ENCODE measurements at regions not wholly inside any gene's neighbourhood (a gene's known extent, or its start where the extent isn't known, plus 50 kb on each side); places are given as distances from the start of the nearest gene placed in this dataset.

- intact Hi-C loops (cut with micrococcal nuclease) (no loop called here), dilution Hi-C loops (cut with MboI; ENCODE audit: extremely low pct_ligation_motif_present, low sequenced_read_pairs) (no loop called here)
- Histone ChIP-seq H2AFZ (ENCODE audit: low read depth, low read length) (no peak overlapping the region), H3K27me3 (ENCODE audit: control insufficient read depth in 2 of 2, insufficient read depth in 2 of 2, low read length in 2 of 2) (no peaks in the 10 kb centered on the region), H3K4me3 (replicated peaks in 1 of 3; ENCODE audit: insufficient read depth in 1 of 3, low read depth in 1 of 3, low read length in 3 of 3) (no peak overlapping the region), H3K27ac (ENCODE audit: insufficient read depth, low read depth, low read length) (no peak overlapping the region), H3K79me2 (ENCODE audit: control insufficient read depth, insufficient read depth, low read length) (no peaks in the 10 kb centered on the region), H3K9me3 (replicated peaks; ENCODE audit: control insufficient read depth, insufficient read depth, low read length) (no peaks in the 10 kb centered on the region), H3K9ac (replicated peaks; ENCODE audit: extremely low read depth, insufficient read depth, low read length) (no peak overlapping the region), H3K9me1 (replicated peaks; ENCODE audit: control insufficient read depth, extremely low read depth, insufficient read depth, low read length) (no peaks in the 10 kb centered on the region), H3K36me3 (ENCODE audit: control insufficient read depth in 2 of 2, extremely low read depth in 1 of 2, insufficient read depth in 2 of 2, low read length in 2 of 2) (no peaks in the 10 kb centered on the region), H4K20me1 (replicated peaks; ENCODE audit: control insufficient read depth, extremely low read depth, insufficient read depth, low read length) (no peaks in the 10 kb centered on the region), H3K4me1 (ENCODE audit: control insufficient read depth, extremely low read depth, insufficient read depth, low read length) (no peaks in the 10 kb centered on the region), H3K4me2 (ENCODE audit: insufficient read depth, low read length) (no peak overlapping the region)
- ChIA-PET POLR2A (no interaction called here), CTCF (no interaction called here)
- DNase-seq (ENCODE audit: low read depth, low spot score) (no peak), FAIRE-seq (no peak)
- no TSS peak for BruUV-seq (replicated peaks)
- TF ChIP-seq POLR2A (IDR thresholded peaks at IDR 0.05; ENCODE audit: low read depth, low read length): no peak
Measured at GRCh38 chr7:42478717-42479116, 241.7 kb upstream of the GLI3 start.

- H3K4me2 ChIP-seq (ENCODE audit: insufficient read depth, low read length): no peak overlapping the region
- H4K20me1 ChIP-seq (replicated peaks; ENCODE audit: control insufficient read depth, extremely low read depth, insufficient read depth, low read length): no peaks in the 10 kb centered on the region
- no peaks in the 10 kb centered on the region for H3K4me1 ChIP-seq (ENCODE audit: control insufficient read depth, extremely low read depth, insufficient read depth, low read length)
- no peaks in the 10 kb centered on the region for H3K79me2 ChIP-seq (ENCODE audit: control insufficient read depth, insufficient read depth, low read length)
- ChIA-PET POLR2A (no interaction called here), CTCF (no interaction called here)
- no peak for TF ChIP-seq JUN (IDR thresholded peaks at IDR 0.05; ENCODE audit: borderline replicate concordance, insufficient read depth, insufficient read length, low read depth)
- TF ChIP-seq EZH2 (IDR thresholded peaks at IDR 0.05; ENCODE audit: borderline replicate concordance, low read depth, low read length, severe bottlenecking): no peak
- no peak for TF ChIP-seq POLR2AphosphoS5 (IDR thresholded peaks at IDR 0.05; ENCODE audit: insufficient read depth, low read depth, low read length)
- no peak for TF ChIP-seq POLR2A (IDR thresholded peaks at IDR 0.05; ENCODE audit: low read depth, low read length)
- no peak for TF ChIP-seq CTCF (IDR thresholded peaks at IDR 0.05; ENCODE audit: extremely low read depth in 1 of 2, insufficient read depth in 1 of 2, low read depth in 1 of 2, low read length in 2 of 2)
- TF ChIP-seq FOS (IDR thresholded peaks at IDR 0.05; ENCODE audit: borderline replicate concordance, insufficient read depth, low read length): no peak
- no peak for TF ChIP-seq MAX (IDR thresholded peaks at IDR 0.05; ENCODE audit: insufficient read depth, insufficient read length)
- TF ChIP-seq GATA2 (IDR thresholded peaks at IDR 0.05; ENCODE audit: insufficient read depth, insufficient read length, low read depth, low read length): no peak
- TF ChIP-seq MYC (IDR thresholded peaks at IDR 0.05; ENCODE audit: low read depth, low read length): no peak
- dilution Hi-C loops (cut with MboI; ENCODE audit: extremely low pct_ligation_motif_present, low sequenced_read_pairs) (no loop called here), intact Hi-C loops (cut with micrococcal nuclease) (no loop called here)
- no peak overlapping the region for H3K27ac ChIP-seq (ENCODE audit: insufficient read depth, low read depth, low read length)
- H3K27me3 ChIP-seq (ENCODE audit: control insufficient read depth in 2 of 2, insufficient read depth in 2 of 2, low read length in 2 of 2): no peaks in the 10 kb centered on the region
- no peaks in the 10 kb centered on the region for H3K9me3 ChIP-seq (replicated peaks; ENCODE audit: control insufficient read depth, insufficient read depth, low read length)
- no peaks in the 10 kb centered on the region for H3K36me3 ChIP-seq (ENCODE audit: control insufficient read depth in 2 of 2, extremely low read depth in 1 of 2, insufficient read depth in 2 of 2, low read length in 2 of 2)
- H2AFZ ChIP-seq (ENCODE audit: low read depth, low read length): no peak overlapping the region
- no peaks in the 10 kb centered on the region for H3K9me1 ChIP-seq (replicated peaks; ENCODE audit: control insufficient read depth, extremely low read depth, insufficient read depth, low read length)
- FAIRE-seq (no peak), DNase-seq (ENCODE audit: low read depth, low spot score) (no peak)
- no peak overlapping the region for H3K4me3 ChIP-seq (replicated peaks in 1 of 3; ENCODE audit: insufficient read depth in 1 of 3, low read depth in 1 of 3, low read length in 3 of 3)
- no peak overlapping the region for H3K9ac ChIP-seq (replicated peaks; ENCODE audit: extremely low read depth, insufficient read depth, low read length)
- BruUV-seq (replicated peaks): no TSS peak
Measured at GRCh38 chr7:42476255-42476654, 239.2 kb upstream of the GLI3 start.
